NCI-H1105 (cell line): ENCODE measurements at regions not wholly inside any gene's neighbourhood (a gene's known extent, or its start where the extent isn't known, plus 50 kb on each side); places are given as distances from the start of the nearest gene placed in this dataset.
"Not testable (repeated sequence)": the region's sequence is repeated elsewhere in the genome, so short reads cannot be mapped to it uniquely, and the experiment has no call there.

Experiments
- DNase-seq: peaks from one replicate; lab custom pipeline; 2025; lab: John Stamatoyannopoulos, UW

- DNase-seq, result no peak
Observed at GRCh38 chr4:19216476-19216875, 1035.2 kb upstream of the SLIT2 start.

GRCh38 chr4:19214591-19215186 is 1037.0 kb upstream of the SLIT2 start:
- no peak for DNase-seq

- no peak for DNase-seq
Observed at GRCh38 chr4:19213388-19213787, 1038.3 kb upstream of the SLIT2 start.

- no peak for DNase-seq
Observed at GRCh38 chr4:19205853-19206252, 1045.9 kb upstream of the SLIT2 start.

GRCh38 chr4:19197838-19198237 is 1053.9 kb upstream of the SLIT2 start:
- not testable (repeated sequence) for DNase-seq

GRCh38 chr4:19195696-19196095 is 1056.0 kb upstream of the SLIT2 start:
- DNase-seq, result no peak

GRCh38 chr4:19194672-19195071 is 1057.0 kb upstream of the SLIT2 start:
- no peak for DNase-seq

GRCh38 chr4:19193274-19193981 is 1058.3 kb upstream of the SLIT2 start:
- no peak for DNase-seq

GRCh38 chr4:19191979-19192650 is 1059.6 kb upstream of the SLIT2 start:
- no peak for DNase-seq

GRCh38 chr4:19187691-19188090 is 1064.0 kb upstream of the SLIT2 start:
- DNase-seq, result no peak

- DNase-seq, result no peak
Observed at GRCh38 chr4:19187096-19187495, 1064.6 kb upstream of the SLIT2 start.

GRCh38 chr4:19181631-19182030 is 1070.1 kb upstream of the SLIT2 start:
- peak; percentile 5 for DNase-seq

- DNase-seq, result no peak
Observed at GRCh38 chr4:19178835-19179234, 1072.9 kb upstream of the SLIT2 start.

GRCh38 chr4:19177616-19178015 is 1074.1 kb upstream of the SLIT2 start:
- DNase-seq, result no peak

GRCh38 chr4:19171832-19172231 is 1079.9 kb upstream of the SLIT2 start:
- no peak for DNase-seq

- DNase-seq, result no peak
Observed at GRCh38 chr4:19167311-19167710, 1084.4 kb upstream of the SLIT2 start.

GRCh38 chr4:19164334-19164733 is 1087.4 kb upstream of the SLIT2 start:
- DNase-seq, result no peak

GRCh38 chr4:19159874-19160273 is 1091.8 kb upstream of the SLIT2 start:
- DNase-seq, result no peak

GRCh38 chr4:19158107-19158809 is 1093.4 kb upstream of the SLIT2 start:
- no peak for DNase-seq

- no peak for DNase-seq
Observed at GRCh38 chr4:19156786-19157185, 1094.9 kb upstream of the SLIT2 start.

GRCh38 chr4:19155568-19155967 is 1096.1 kb upstream of the SLIT2 start:
- no peak for DNase-seq

GRCh38 chr4:19154267-19154666 is 1097.4 kb upstream of the SLIT2 start:
- DNase-seq, result not testable (repeated sequence)

GRCh38 chr4:19152264-19152663 is 1099.4 kb upstream of the SLIT2 start:
- no peak for DNase-seq
